Naive B cell (primary cell): ENCODE measurements at regions not wholly inside any gene's neighbourhood (a gene's known extent, or its start where the extent isn't known, plus 50 kb on each side); places are given as distances from the start of the nearest gene placed in this dataset.
A peak's percentile ranks its signal among the peaks of the same experiment; 100 is the strongest.

ENCODE experiments used
- ATAC-seq, 2 donors: fragments of 150-1000 bp; cut with Tn5 transposase; 2 replicates each; pipeline ENCODE4 v1.10.0; 2021; ENCODE audit warnings: low read depth in 2 of 2, mild to moderate bottlenecking in 2 of 2, moderate library complexity in 2 of 2
- DNase-seq: peaks from one replicate; pipeline ENCODE4 v3.0.0; 2022
- H3K27ac Mint-ChIP-seq, 6 donors: one replicate each; pipeline ENCODE4 v1.8.0; 2020 to 2022; ENCODE audit warnings: mild to moderate bottlenecking in 6 of 6, mixed read lengths in 6 of 6, moderate library complexity in 5 of 6, inconsistent platforms in 2 of 6
- H3K27me3 Mint-ChIP-seq, 3 donors: one replicate each; pipeline ENCODE4 v1.8.0; 2021 to 2022; ENCODE audit warnings: mixed read lengths in 3 of 3, mild to moderate bottlenecking in 1 of 3
- H3K36me3 Mint-ChIP-seq, 2 donors: one replicate each; pipeline ENCODE4 v1.8.0; 2020 to 2022; ENCODE audit warnings: mixed read lengths in 2 of 2, inconsistent platforms in 1 of 2, mild to moderate bottlenecking in 1 of 2
- H3K4me1 Mint-ChIP-seq, 3 donors: one replicate each; pipeline ENCODE4 v1.8.0; 2020 to 2022; ENCODE audit warnings: mixed read lengths in 3 of 3, inconsistent platforms in 1 of 3, mild to moderate bottlenecking in 1 of 3, moderate library complexity in 1 of 3
- H3K4me3 Mint-ChIP-seq, 8 donors: one replicate each; pipeline ENCODE4 v1.8.0; 2020 to 2022; ENCODE audit warnings: mild to moderate bottlenecking in 8 of 8, mixed read lengths in 8 of 8, moderate library complexity in 8 of 8, inconsistent platforms in 2 of 8
- H3K9me3 Mint-ChIP-seq, 7 donors: one replicate each; pipeline ENCODE4 v1.8.0; 2020 to 2022; ENCODE audit warnings: mixed read lengths in 7 of 7, mild to moderate bottlenecking in 5 of 7, inconsistent platforms in 2 of 7, moderate library complexity in 1 of 7

DNA sequence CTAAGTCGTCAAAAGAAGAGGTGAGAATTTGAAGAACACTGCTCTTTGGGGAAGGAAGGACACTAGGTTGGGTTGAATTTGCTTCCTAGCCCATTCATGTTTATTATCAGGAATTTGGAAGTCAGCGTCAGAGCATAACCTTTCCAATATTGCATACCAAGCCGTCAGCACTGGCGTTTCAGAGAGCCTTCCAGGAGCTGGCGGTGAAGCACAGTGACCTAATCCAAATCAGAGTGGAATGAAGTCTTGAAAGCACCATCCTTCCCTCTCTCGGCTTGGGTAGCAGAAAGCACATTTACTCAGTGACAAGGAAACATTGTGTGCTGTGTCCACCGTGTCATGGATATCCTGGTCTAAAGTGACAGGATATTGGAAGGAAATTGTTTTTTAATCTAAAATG, 240.3 kb upstream of the PELI2 start:
- Mint-ChIP-seq H3K4me1 (no peaks in the 10 kb centered on the region), H3K27me3 (peaks cover 10 to 19% (median 17%) of the 10 kb centered on the region in 3 donors), H3K27ac (no peak overlapping the region), H3K36me3 (no peaks in the 10 kb centered on the region), H3K9me3 (peaks cover 0 to 10% (median 2%) of the 10 kb centered on the region in 7 donors), H3K4me3 (no peak overlapping the region)
- DNase-seq, result no peak
- ATAC-seq, result no peak

- H3K27ac Mint-ChIP-seq, result no peak overlapping the region
- H3K36me3 Mint-ChIP-seq, result no peaks in the 10 kb centered on the region
- no peak for DNase-seq
- H3K9me3 Mint-ChIP-seq, result peaks cover 0 to 10% (median 2%) of the 10 kb centered on the region in 7 donors
- ATAC-seq, result no peak
- H3K4me1 Mint-ChIP-seq, result no peaks in the 10 kb centered on the region
- H3K4me3 Mint-ChIP-seq, result no peak overlapping the region
- peaks cover 19 to 23% (median 19%) of the 10 kb centered on the region in 3 donors for H3K27me3 Mint-ChIP-seq
These were observed 236.5 kb upstream of the PELI2 start for GRCh38 chr14:55881577-55882241.

GRCh38 chr14:55884819-55885218, 233.4 kb upstream of the PELI2 start:
- H3K27me3 Mint-ChIP-seq, result peaks cover 24 to 27% (median 25%) of the 10 kb centered on the region in 3 donors
- ATAC-seq, result no peak
- H3K27ac Mint-ChIP-seq, result no peak overlapping the region
- no peak for DNase-seq
- H3K4me1 Mint-ChIP-seq, result no peaks in the 10 kb centered on the region
- H3K9me3 Mint-ChIP-seq, result peaks cover 0 to 10% (median 2%) of the 10 kb centered on the region in 7 donors
- no peaks in the 10 kb centered on the region for H3K36me3 Mint-ChIP-seq
- H3K4me3 Mint-ChIP-seq, result no peak overlapping the region

DNA sequence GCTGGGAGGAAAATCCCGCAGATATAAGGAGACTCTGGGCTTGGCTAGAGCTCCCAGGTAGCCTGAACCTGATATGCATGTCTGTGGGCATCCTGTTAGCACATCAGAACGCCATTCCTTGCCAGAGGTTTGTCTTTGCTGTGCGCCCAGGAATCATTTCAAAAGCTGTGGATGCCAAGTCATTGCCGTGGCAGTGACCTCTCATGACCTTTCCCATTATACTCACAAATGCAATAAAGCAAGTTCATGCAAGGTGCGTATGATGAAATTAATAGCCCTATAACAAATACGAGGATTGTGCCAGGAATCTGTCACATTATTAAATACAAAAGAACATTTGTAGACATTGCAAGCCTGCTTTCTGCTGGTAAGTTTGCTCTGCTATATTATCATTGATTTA, 229.1 kb upstream of the PELI2 start:
- peaks cover 17 to 40% (median 23%) of the 10 kb centered on the region in 3 donors for H3K27me3 Mint-ChIP-seq
- DNase-seq, result no peak

GRCh38 chr14:55891692-55892091, 226.5 kb upstream of the PELI2 start:
- Mint-ChIP-seq H3K4me1 (no peaks in the 10 kb centered on the region), H3K9me3 (peaks cover 0 to 1% (median 0%) of the 10 kb centered on the region in 7 donors), H3K4me3 (no peak overlapping the region), H3K36me3 (no peaks in the 10 kb centered on the region), H3K27ac (peak overlapping the region in 1 of 6 donors; percentile 50), H3K27me3 (peaks cover 10 to 21% (median 11%) of the 10 kb centered on the region in 3 donors)
- no peak for ATAC-seq
- no peak for DNase-seq

More for the DNA sequence above, 229.1 kb upstream of the PELI2 start:
- no peaks in the 10 kb centered on the region for H3K36me3 Mint-ChIP-seq
- H3K4me3 Mint-ChIP-seq, result no peak overlapping the region
- no peak for ATAC-seq
- H3K9me3 Mint-ChIP-seq, result peaks cover 0 to 1% (median 0%) of the 10 kb centered on the region in 7 donors
- no peak overlapping the region for H3K27ac Mint-ChIP-seq
- no peaks in the 10 kb centered on the region for H3K4me1 Mint-ChIP-seq

DNA sequence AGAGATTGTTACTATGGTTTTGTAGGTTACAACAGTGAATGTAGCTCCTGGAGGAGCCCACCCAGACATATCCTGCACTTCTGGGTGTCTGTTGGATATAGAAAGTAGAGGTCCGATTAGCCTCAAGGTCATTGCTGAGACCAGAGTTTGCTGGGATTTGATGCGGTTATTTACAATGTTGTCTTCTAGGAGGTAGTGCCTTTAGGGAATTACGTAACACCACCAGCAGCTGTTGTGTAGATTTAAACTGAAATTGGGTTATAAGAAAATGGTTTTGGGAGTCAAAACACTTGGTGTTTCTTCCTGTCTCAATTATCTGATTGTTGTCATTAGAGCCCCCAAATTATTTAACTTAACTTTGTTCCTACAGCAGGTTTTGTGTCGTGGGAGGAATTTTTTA, 225.3 kb upstream of the PELI2 start:
- Mint-ChIP-seq H3K27me3 (peaks cover 6 to 16% (median 7%) of the 10 kb centered on the region in 3 donors), H3K27ac (no peak overlapping the region)

GRCh38 chr14:55893705-55894104, 224.5 kb upstream of the PELI2 start:
- DNase-seq, result no peak
- Mint-ChIP-seq H3K36me3 (no peaks in the 10 kb centered on the region), H3K9me3 (peaks cover 0 to 1% (median 0%) of the 10 kb centered on the region in 7 donors), H3K27ac (no peak overlapping the region), H3K27me3 (peaks cover 4 to 16% (median 6%) of the 10 kb centered on the region in 3 donors), H3K4me3 (no peak overlapping the region), H3K4me1 (no peaks in the 10 kb centered on the region)
- no peak for ATAC-seq

More for the DNA sequence above, 225.3 kb upstream of the PELI2 start:
- ATAC-seq (no peak), DNase-seq (no peak)
- peaks cover 0 to 1% (median 0%) of the 10 kb centered on the region in 7 donors for H3K9me3 Mint-ChIP-seq
- no peaks in the 10 kb centered on the region for H3K36me3 Mint-ChIP-seq
- H3K4me3 Mint-ChIP-seq, result no peak overlapping the region
- H3K4me1 Mint-ChIP-seq, result no peaks in the 10 kb centered on the region

- Mint-ChIP-seq H3K4me3 (no peak overlapping the region), H3K27ac (no peak overlapping the region), H3K9me3 (no peaks in the 10 kb centered on the region), H3K36me3 (no peaks in the 10 kb centered on the region), H3K27me3 (peaks cover under 1 to 8% (median 4%) of the 10 kb centered on the region in 3 donors), H3K4me1 (no peaks in the 10 kb centered on the region)
- ATAC-seq (no peak), DNase-seq (no peak)
These were observed 221.2 kb upstream of the PELI2 start for GRCh38 chr14:55897031-55897430.

DNA sequence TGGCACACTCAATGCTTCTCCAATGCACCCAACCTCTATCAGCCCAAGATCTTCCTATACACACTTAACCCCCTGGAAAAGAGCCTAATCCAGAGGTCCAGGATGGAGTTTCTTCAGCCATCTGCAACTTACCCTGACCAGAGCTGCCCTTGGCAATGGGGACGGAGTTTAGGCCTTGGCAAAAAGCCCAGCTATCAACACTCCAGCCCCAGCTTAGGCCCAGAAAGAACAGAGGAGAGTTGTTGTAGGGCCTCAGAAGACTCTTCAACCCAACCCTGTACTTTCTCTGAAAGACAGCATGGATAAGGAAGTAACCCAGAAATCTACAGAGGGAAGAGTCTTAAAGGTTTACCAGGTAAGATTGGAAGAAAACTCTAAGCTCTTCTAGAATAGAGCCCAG, 219.3 kb upstream of the PELI2 start:
- ATAC-seq (no peak), DNase-seq (no peak)
- H3K27ac Mint-ChIP-seq, result no peak overlapping the region
- H3K36me3 Mint-ChIP-seq, result no peaks in the 10 kb centered on the region
- H3K4me1 Mint-ChIP-seq, result no peaks in the 10 kb centered on the region
- H3K9me3 Mint-ChIP-seq, result no peaks in the 10 kb centered on the region
- H3K4me3 Mint-ChIP-seq, result no peak overlapping the region
- H3K27me3 Mint-ChIP-seq, result no peaks in the 10 kb centered on the region

- H3K36me3 Mint-ChIP-seq, result no peaks in the 10 kb centered on the region
- H3K4me1 Mint-ChIP-seq, result no peaks in the 10 kb centered on the region
- H3K27ac Mint-ChIP-seq, result no peak overlapping the region
- DNase-seq (no peak), ATAC-seq (no peak)
- no peaks in the 10 kb centered on the region for H3K27me3 Mint-ChIP-seq
- H3K9me3 Mint-ChIP-seq, result no peaks in the 10 kb centered on the region
- H3K4me3 Mint-ChIP-seq, result peak overlapping the region in 1 of 8 donors; percentile 81
These were observed 218.7 kb upstream of the PELI2 start for GRCh38 chr14:55899531-55899930.

DNA sequence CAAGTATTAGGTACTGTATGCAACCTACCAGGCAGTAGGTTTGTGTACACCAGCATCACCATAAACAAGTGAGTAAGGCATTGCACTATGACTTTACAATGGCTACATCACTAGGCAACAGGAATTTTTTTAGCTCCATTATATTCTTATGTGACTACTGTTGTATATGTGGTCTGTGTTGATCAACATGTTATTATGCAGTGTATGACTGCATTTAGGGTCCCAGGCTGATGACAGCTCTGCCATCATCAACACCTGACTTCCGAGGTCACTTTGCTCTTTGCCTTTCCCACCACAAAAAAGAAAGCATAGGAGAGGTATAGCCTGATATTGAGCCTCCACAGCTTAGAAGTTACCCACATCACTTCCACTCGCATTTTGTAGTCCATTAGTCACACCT, 217.5 kb upstream of the PELI2 start:
- ATAC-seq, result no peak
- Mint-ChIP-seq H3K9me3 (no peaks in the 10 kb centered on the region), H3K27ac (no peak overlapping the region), H3K27me3 (no peaks in the 10 kb centered on the region), H3K36me3 (no peaks in the 10 kb centered on the region), H3K4me3 (no peak overlapping the region), H3K4me1 (no peaks in the 10 kb centered on the region)
- DNase-seq, result no peak

DNA sequence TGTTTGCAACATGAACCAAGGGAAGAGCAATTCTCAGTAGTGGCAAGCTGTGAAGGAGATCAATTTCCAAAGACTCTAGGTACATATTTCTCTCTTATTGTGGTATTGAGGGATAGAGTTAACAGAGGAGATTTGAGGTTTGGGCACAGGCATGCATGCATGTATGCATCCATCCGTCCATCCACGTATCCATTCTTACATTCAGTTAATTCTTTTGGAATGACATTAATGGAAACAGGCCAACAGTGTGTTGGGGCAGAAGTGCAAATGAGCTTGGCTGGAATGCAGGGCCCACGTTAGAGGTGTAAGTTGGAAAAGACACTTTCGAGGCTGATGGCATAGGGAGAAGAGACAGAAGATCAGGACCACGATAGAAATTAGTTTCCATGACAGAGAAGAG, 216.9 kb upstream of the PELI2 start:
- H3K27me3 Mint-ChIP-seq, result no peaks in the 10 kb centered on the region
- H3K9me3 Mint-ChIP-seq, result no peaks in the 10 kb centered on the region
- H3K4me1 Mint-ChIP-seq, result no peaks in the 10 kb centered on the region
- DNase-seq, result no peak
- H3K36me3 Mint-ChIP-seq, result no peaks in the 10 kb centered on the region
- no peak overlapping the region for H3K4me3 Mint-ChIP-seq
- ATAC-seq, result no peak
- peak overlapping the region in 1 of 6 donors; percentile 0 for H3K27ac Mint-ChIP-seq

GRCh38 chr14:55902241-55902640, 216.0 kb upstream of the PELI2 start:
- Mint-ChIP-seq H3K27ac (no peak overlapping the region), H3K4me3 (no peak overlapping the region), H3K36me3 (no peaks in the 10 kb centered on the region), H3K4me1 (no peaks in the 10 kb centered on the region), H3K27me3 (no peaks in the 10 kb centered on the region), H3K9me3 (no peaks in the 10 kb centered on the region)
- ATAC-seq (no peak), DNase-seq (no peak)

DNA sequence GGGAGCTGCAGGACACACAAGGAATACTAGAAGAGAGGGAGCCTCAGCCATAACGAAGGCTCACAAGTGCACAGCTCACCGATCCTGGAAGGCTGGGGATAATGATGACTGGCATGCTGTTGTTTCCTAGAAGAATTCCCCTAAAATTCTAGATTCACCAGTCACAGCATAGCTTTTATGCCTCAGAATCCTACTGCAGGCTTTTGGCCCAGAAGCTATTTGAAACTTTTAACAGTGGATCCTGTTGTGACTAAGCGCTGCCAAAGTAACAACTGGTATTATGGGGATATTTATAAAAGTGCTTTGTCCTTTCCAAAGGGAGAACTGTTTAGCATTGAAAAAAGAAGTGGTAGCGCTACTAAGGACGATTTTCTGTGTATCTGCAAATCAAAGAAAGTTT, 214.1 kb upstream of the PELI2 start:
- no peak for ATAC-seq
- Mint-ChIP-seq H3K27me3 (no peaks in the 10 kb centered on the region), H3K4me3 (no peak overlapping the region), H3K27ac (no peak overlapping the region), H3K9me3 (no peaks in the 10 kb centered on the region), H3K4me1 (no peaks in the 10 kb centered on the region), H3K36me3 (no peaks in the 10 kb centered on the region)
- DNase-seq, result no peak
